ENCODE measurements at regions not wholly inside any gene's neighbourhood (a gene's known extent, or its start where the extent isn't known, plus 50 kb on each side); places are given as distances from the start of the nearest gene placed in this dataset.

GRCh38 chr6:71124340-71124739 lies 164.3 kb upstream of the OGFRL1 start:
- no peak for DNase-seq (ENCODE audit: low spot score)

GRCh38 chr6:71125216-71125615 lies 163.4 kb upstream of the OGFRL1 start:
- no peak for DNase-seq (ENCODE audit: low spot score)

- DNase-seq (ENCODE audit: low spot score), result no peak
Observed at GRCh38 chr6:71126506-71126905, 162.1 kb upstream of the OGFRL1 start.

- peak; percentile 41 for DNase-seq (ENCODE audit: low spot score)
Observed at GRCh38 chr6:71127374-71127773, 161.2 kb upstream of the OGFRL1 start.

- DNase-seq (ENCODE audit: low spot score), result no peak
Observed at GRCh38 chr6:71130277-71130676, 158.3 kb upstream of the OGFRL1 start.

- DNase-seq (ENCODE audit: low spot score), result no peak
Observed at GRCh38 chr6:71134929-71135642, 153.5 kb upstream of the OGFRL1 start.

- no peak for DNase-seq (ENCODE audit: low spot score)
Observed at GRCh38 chr6:71137973-71138372, 150.6 kb upstream of the OGFRL1 start.

GRCh38 chr6:71138376-71138775 lies 150.2 kb upstream of the OGFRL1 start:
- DNase-seq (ENCODE audit: low spot score), result no peak

- peak; percentile 86 for DNase-seq (ENCODE audit: low spot score)
Observed at GRCh38 chr6:71139249-71139648, 149.4 kb upstream of the OGFRL1 start.

- no peak for DNase-seq (ENCODE audit: low spot score)
Observed at GRCh38 chr6:71153755-71154325, 134.8 kb upstream of the OGFRL1 start.

- DNase-seq (ENCODE audit: low spot score), result no peak
Observed at GRCh38 chr6:71157345-71157744, 131.3 kb upstream of the OGFRL1 start.

- DNase-seq (ENCODE audit: low spot score), result no peak
Observed at GRCh38 chr6:71164890-71165289, 123.7 kb upstream of the OGFRL1 start.

- no peak for DNase-seq (ENCODE audit: low spot score)
Observed at GRCh38 chr6:71168233-71168765, 120.3 kb upstream of the OGFRL1 start.

- no peak for DNase-seq (ENCODE audit: low spot score)
Observed at GRCh38 chr6:71171497-71172070, 117.0 kb upstream of the OGFRL1 start.

GRCh38 chr6:71179249-71179885 lies 109.2 kb upstream of the OGFRL1 start:
- no peak for DNase-seq (ENCODE audit: low spot score)

GRCh38 chr6:71181565-71181964 lies 107.0 kb upstream of the OGFRL1 start:
- DNase-seq (ENCODE audit: low spot score), result peak; percentile 84

GRCh38 chr6:71187141-71187540 lies 101.5 kb upstream of the OGFRL1 start:
- no peak for DNase-seq (ENCODE audit: low spot score)

GRCh38 chr6:71190809-71191208 lies 97.8 kb upstream of the OGFRL1 start:
- DNase-seq (ENCODE audit: low spot score), result peak; percentile 30

GRCh38 chr6:71194724-71195123 lies 93.9 kb upstream of the OGFRL1 start:
- DNase-seq (ENCODE audit: low spot score), result peak; percentile 62

GRCh38 chr6:71197267-71197666 lies 91.3 kb upstream of the OGFRL1 start:
- DNase-seq (ENCODE audit: low spot score), result peak; percentile 65

- peak; percentile 6 for DNase-seq (ENCODE audit: low spot score)
Observed at GRCh38 chr6:71197780-71198179, 90.8 kb upstream of the OGFRL1 start.

- DNase-seq (ENCODE audit: low spot score), result no peak
Observed at GRCh38 chr6:71198908-71199307, 89.7 kb upstream of the OGFRL1 start.

- DNase-seq (ENCODE audit: low spot score), result no peak
Observed at GRCh38 chr6:71199736-71200135, 88.9 kb upstream of the OGFRL1 start.
